Vagina (tissue), 2 donors: ENCODE measurements at regions not wholly inside any gene's neighbourhood (a gene's known extent, or its start where the extent isn't known, plus 50 kb on each side); places are given as distances from the start of the nearest gene placed in this dataset.

Experiments
- POLR2A ChIP-seq, 2 donors: fragments of 450-650 bp; IDR thresholded peaks; one replicate each; pipeline ENCODE4 v1.6.1; 2017; ENCODE audit warnings: antibody characterized with exemption in 2 of 2, mild to moderate bottlenecking in 2 of 2, moderate library complexity in 2 of 2
- POLR2AphosphoS5 ChIP-seq, 2 donors: sonication (generic); formaldehyde crosslinking; IDR thresholded peaks; one replicate each; pipeline ENCODE4 v1.9.0; 2017; ENCODE audit warnings: antibody characterized with exemption in 2 of 2, mild to moderate bottlenecking in 2 of 2, low read depth in 1 of 2; ENCODE audit not compliant: insufficient read depth in 1 of 2
- TF ChIP-seq, protein P1 (sequence below), 3 experiments: fragments of 450-650 bp in 2 of 3; fragments of 200-600 bp in 1 of 3; sonication (generic) in 1 of 3; IDR thresholded peaks; one replicate each; pipeline ENCODE4 v1.5.1; 2017 to 2019; ENCODE audit warnings: antibody characterized with exemption in 3 of 3, mild to moderate bottlenecking in 2 of 3, moderate library complexity in 2 of 3

- TF ChIP-seq, protein P1, sequence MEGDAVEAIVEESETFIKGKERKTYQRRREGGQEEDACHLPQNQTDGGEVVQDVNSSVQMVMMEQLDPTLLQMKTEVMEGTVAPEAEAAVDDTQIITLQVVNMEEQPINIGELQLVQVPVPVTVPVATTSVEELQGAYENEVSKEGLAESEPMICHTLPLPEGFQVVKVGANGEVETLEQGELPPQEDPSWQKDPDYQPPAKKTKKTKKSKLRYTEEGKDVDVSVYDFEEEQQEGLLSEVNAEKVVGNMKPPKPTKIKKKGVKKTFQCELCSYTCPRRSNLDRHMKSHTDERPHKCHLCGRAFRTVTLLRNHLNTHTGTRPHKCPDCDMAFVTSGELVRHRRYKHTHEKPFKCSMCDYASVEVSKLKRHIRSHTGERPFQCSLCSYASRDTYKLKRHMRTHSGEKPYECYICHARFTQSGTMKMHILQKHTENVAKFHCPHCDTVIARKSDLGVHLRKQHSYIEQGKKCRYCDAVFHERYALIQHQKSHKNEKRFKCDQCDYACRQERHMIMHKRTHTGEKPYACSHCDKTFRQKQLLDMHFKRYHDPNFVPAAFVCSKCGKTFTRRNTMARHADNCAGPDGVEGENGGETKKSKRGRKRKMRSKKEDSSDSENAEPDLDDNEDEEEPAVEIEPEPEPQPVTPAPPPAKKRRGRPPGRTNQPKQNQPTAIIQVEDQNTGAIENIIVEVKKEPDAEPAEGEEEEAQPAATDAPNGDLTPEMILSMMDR (IDR thresholded peaks at IDR 0.05): peak; percentile 20 to 65 (median 42)
- TF ChIP-seq POLR2A (IDR thresholded peaks at IDR 0.05) (no peak), POLR2AphosphoS5 (IDR thresholded peaks at IDR 0.05; ENCODE audit: insufficient read depth in 1 of 2, low read depth in 1 of 2) (no peak)
These were observed 162.2 kb downstream of the SREK1 start for GRCh38 chr5:66306105-66306843.
